ENCODE measurements at regions not wholly inside any gene's neighbourhood (a gene's known extent, or its start where the extent isn't known, plus 50 kb on each side); places are given as distances from the start of the nearest gene placed in this dataset.

GRCh38 chr10:55627501-55628051 lies 733.5 kb downstream of the ZWINT start:
- H4K20me1 ChIP-seq (replicated peaks in 1 of 2; ENCODE audit: control insufficient read depth in 1 of 2, insufficient read depth in 2 of 2, low read length in 2 of 2) = no peaks in the 10 kb centered on the region
- H3K36me3 ChIP-seq (ENCODE audit: control insufficient read depth in 2 of 4, insufficient read depth in 4 of 4, low read length in 3 of 4) = no peaks in the 10 kb centered on the region
- POLR2A ChIA-PET (ENCODE audit: partially characterized antibody) = interaction anchor here (0.8 kb wide), 1 partner anchor 1595 kb away, joined by 3 read pairs; no protein-coding TSS in a partner anchor
- H3K14ac ChIP-seq (ENCODE audit: insufficient read length) = no peak overlapping the region
- no peak overlapping the region for H2BK120ac ChIP-seq (replicated peaks; ENCODE audit: low read depth, low read length)
- no peak overlapping the region for H2AK5ac ChIP-seq (ENCODE audit: low read depth, low read length)
- 4% methylated on average over 26 of the region's 26 CpGs; no CpG with 5 or more reads in 1 of the 2 experiments for WGBS, 2 experiments (ENCODE audit: extremely low coverage in 1 of 2, insufficient coverage in 1 of 2, insufficient read length in 1 of 2, insufficient replicate concordance in 2 of 2, low coverage in 1 of 2, low lambda C conversion rate in 2 of 2, missing lambda C conversion rate in 1 of 2)
- H4K91ac ChIP-seq (replicated peaks; ENCODE audit: insufficient read length, low read length) = no peak overlapping the region
- H3K4me1 ChIP-seq (replicated peaks in 1 of 4; ENCODE audit: control insufficient read depth in 3 of 4, insufficient read depth in 4 of 4, low read length in 3 of 4) = peaks cover 0 to 8% (median 0%) of the 10 kb centered on the region in 4 experiments; a peak in 3 of 7 replicates
- TF ChIP-seq SP2 (IDR thresholded peaks at IDR 0.05; ENCODE audit: low read length) (no peak), EZH2 (IDR thresholded peaks at IDR 0.05; ENCODE audit: low read depth, low read length, severe bottlenecking) (peak; percentile 39), FOSL1 (IDR thresholded peaks at IDR 0.05; ENCODE audit: insufficient read depth, low read depth, low read length) (no peak), ASH2L (IDR thresholded peaks at IDR 0.05; ENCODE audit: low read length) (peak; percentile 13), SUZ12 (IDR thresholded peaks at IDR 0.05; ENCODE audit: low read length) (no peak)
- H2BK5ac ChIP-seq (ENCODE audit: low read depth, low read length) = no peak overlapping the region
- no peak for FAIRE-seq
- CTCF ChIA-PET (ENCODE audit: partially characterized antibody) = interaction anchor here (0.6 to 3.0 kb wide), 11 partner anchors 19 to 1559 kb away, joined by 3 to 12 read pairs (median 3); no protein-coding TSS in a partner anchor
- H3K23me2 ChIP-seq (ENCODE audit: low read depth, low read length) = peaks cover 27% of the 10 kb centered on the region
- no peak overlapping the region for H3K18ac ChIP-seq (ENCODE audit: extremely low read depth, low read length)
- peak overlapping the region; percentile 98; the same call in 1 of the 2 replicates for H2AFZ ChIP-seq (ENCODE audit: low read length)
- H4K8ac ChIP-seq (ENCODE audit: extremely low read depth, insufficient read depth, low read length) = no peak overlapping the region
- peak overlapping the region in 1 of 2 experiments; percentile 99; a peak in 2 of 4 replicates for H3K4me2 ChIP-seq (ENCODE audit: insufficient read depth in 1 of 2, low read depth in 2 of 2, low read length in 2 of 2)
- H2BK20ac ChIP-seq (ENCODE audit: low read length) = no peak overlapping the region
- H3K4me3 ChIP-seq (ENCODE audit: extremely low read depth in 1 of 4, insufficient read depth in 2 of 4, low read depth in 3 of 4, low read length in 4 of 4) = peak overlapping the region in 3 of 4 experiments; percentile 52 to 66 (median 57); a peak in 7 of 8 replicates
- H3K23ac ChIP-seq (ENCODE audit: insufficient read length) = no peak overlapping the region
- H4K5ac ChIP-seq (ENCODE audit: insufficient read length, low read depth, low read length) = no peak overlapping the region
- H3K27me3 ChIP-seq (replicated peaks in 1 of 4; ENCODE audit: control insufficient read depth in 3 of 4, extremely low read depth in 1 of 4, insufficient read depth in 3 of 4, low read length in 3 of 4) = peaks cover 0 to 23% (median 13%) of the 10 kb centered on the region in 4 experiments
- peak in 1 of 2 experiments; percentile 60 for DNase-seq (ENCODE audit: low read depth in 1 of 2, low spot score in 2 of 2)
- H3K27ac ChIP-seq (ENCODE audit: low read depth, low read length) = no peak overlapping the region
- no peaks in the 10 kb centered on the region for H3K79me2 ChIP-seq (ENCODE audit: control insufficient read depth in 1 of 2, insufficient read depth in 2 of 2, low read length in 2 of 2)
- H3K4ac ChIP-seq (replicated peaks; ENCODE audit: insufficient read length, low read depth, low read length) = no peak overlapping the region
- no peak overlapping the region for H3K9ac ChIP-seq (replicated peaks in 1 of 4; ENCODE audit: extremely low read depth in 1 of 4, low read depth in 3 of 4, low read length in 3 of 4)
- no peaks in the 10 kb centered on the region for H3K9me3 ChIP-seq (ENCODE audit: insufficient read depth in 2 of 2, low read depth in 1 of 2, low read length in 1 of 2)
- H2BK12ac ChIP-seq (ENCODE audit: low read depth, low read length) = no peak overlapping the region
- H3K79me1 ChIP-seq (ENCODE audit: low read depth, low read length) = no peaks in the 10 kb centered on the region
- no peak overlapping the region for H2BK15ac ChIP-seq (ENCODE audit: low read length)
- H3K56ac ChIP-seq (replicated peaks; ENCODE audit: insufficient read length, low read depth, low read length) = no peak overlapping the region

Data from H1 (cell line).